HG03280 (cell line): ENCODE measurements at regions not wholly inside any gene's neighbourhood (a gene's known extent, or its start where the extent isn't known, plus 50 kb on each side); places are given as distances from the start of the nearest gene placed in this dataset.
"Not testable (repeated sequence)": the region's sequence is repeated elsewhere in the genome, so short reads cannot be mapped to it uniquely, and the experiment has no call there.

ENCODE experiments used
- ATAC-seq: cut with Tn5 transposase; IDR thresholded peaks from one replicate; pipeline ENCODE4 v1.9.1; 2021; ENCODE audit warnings: mild to moderate bottlenecking, moderate library complexity; ENCODE audit not compliant: unreplicated experiment

DNA sequence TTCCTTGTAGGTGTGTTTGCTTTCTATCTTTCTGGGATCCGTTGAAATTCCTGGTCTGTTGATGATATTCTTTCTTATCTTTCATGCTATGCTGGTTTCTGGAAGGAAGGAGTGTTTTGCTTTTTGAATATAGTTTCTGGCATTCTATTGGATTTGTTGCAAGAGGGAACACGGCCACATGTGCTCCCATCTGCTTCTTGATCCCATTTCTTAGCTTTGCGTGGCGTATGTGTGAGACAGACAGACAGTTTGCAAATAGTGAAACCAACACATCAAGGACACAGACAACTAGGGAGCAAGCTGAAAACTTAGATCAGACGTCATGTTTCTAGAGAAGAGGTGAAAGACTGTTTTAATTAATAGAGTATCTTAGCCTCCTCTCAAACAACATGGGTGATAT is 261.9 kb upstream of the PUDP start:
- no peak for ATAC-seq

DNA sequence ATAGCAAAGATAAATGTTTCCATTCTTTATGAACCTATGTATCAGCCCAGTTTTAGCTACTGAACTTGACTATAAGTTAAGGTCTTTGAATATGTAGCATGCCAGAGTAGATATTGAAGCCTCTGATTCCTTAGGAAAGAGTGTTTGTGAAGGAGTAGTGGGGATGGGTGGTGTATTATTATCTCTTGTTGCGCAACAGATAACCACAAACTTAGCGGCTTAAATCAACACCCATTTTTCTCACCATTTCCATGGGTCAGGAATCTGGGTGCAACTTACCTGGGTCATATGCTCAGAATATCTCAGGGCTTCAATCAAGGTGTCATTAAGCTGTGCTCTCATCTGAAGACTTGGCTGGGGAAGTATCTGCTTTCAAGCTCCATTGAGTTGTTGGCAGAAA is 251.4 kb upstream of the PUDP start:
- ATAC-seq, result no peak

DNA sequence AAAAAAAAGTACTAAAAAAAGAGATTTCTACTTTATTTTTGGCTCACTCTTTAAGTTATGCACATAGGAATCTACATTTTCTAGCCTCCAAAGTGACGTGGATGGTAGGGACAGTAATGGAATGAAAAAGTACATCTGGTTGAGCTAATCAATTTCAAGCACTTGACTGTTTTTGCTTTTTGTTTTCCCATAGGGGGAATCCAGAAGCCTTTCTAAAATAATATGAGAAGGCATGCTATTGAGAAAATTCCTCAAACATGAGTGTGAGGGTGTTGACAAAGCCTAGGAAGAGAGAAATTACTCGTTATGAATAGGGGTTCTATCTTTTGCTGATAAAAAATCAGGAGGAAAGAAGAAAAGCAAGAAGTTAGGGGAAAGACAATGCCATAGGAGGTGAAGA is 242.5 kb upstream of the PUDP start:
- ATAC-seq, result no peak

GRCh38 chrX:7389576-7389975 is 241.6 kb upstream of the PUDP start:
- no peak for ATAC-seq

- ATAC-seq, result no peak
Measured at GRCh38 chrX:7385131-7385530, 237.2 kb upstream of the PUDP start.

DNA sequence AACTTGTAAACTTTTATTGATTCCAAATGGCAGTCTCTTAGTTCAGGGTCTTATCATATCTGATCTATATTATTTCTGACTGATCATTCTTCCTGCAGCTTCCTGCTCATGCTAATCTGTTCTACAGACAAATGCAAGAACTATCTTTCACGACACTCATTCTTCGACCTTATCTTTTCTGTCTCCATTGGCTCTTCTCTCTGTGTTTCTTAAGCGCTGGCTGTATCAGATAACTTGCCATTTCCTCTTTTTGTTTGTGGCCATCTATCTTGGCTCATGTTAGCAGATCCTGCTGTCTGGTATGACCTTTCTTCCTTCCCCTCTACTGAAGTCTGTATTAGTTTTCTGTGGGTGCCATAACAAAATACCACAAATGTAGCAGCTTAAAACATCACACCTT is 230.5 kb upstream of the PUDP start:
- ATAC-seq, result no peak

DNA sequence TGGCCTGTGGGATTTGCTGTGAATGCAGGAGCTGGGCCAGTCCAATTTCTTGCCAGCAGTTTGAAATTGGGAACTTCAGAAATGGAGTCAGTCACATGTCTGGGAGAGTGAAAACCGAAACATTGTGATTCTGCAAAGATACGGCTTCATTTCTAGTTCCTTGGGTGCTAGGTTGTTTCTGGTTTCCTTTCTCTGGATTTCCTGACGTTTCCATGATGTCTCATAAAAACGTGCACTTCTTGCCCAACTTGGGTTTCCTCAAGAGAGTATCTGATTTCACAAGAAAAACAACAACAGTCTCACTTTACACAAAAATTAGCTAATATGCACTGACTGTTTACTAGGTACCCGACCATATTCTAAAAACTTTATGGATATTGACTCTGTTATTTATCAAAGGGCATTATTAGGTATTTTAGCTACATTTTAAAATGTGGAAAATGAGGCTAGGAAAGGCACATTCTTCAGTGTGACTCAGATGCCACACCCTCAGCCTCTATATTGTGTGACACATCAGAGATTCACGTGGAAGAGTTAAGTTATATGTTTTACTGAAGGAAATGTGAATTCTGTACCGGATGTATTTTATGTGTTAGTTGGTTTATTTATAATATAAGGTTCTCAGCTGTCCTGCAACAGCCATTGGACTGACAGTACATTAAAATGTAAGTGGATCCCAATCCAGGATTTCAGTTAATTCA is 225.0 kb upstream of the PUDP start:
- ATAC-seq, result no peak

GRCh38 chrX:7362111-7362510 is 214.2 kb upstream of the PUDP start:
- no peak for ATAC-seq

DNA sequence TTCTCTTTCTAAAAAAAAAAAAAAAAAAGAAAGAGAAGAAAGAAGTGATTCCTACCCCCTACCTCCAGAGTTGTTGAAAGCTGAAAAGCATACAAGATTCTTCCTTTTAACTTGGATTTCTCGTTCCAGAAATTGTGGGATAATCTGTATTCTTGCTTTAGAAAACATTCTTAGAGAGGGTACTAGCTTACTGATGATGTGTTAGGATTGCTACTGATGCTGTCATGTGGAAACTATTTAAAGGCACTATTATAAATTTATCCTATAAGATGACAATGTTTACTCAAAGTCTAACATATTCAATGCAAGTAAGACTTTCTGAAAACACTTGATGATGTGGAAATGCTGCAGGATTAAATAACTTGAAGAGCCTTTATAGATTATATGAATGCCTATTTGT is 204.0 kb upstream of the PUDP start:
- ATAC-seq, result no peak

DNA sequence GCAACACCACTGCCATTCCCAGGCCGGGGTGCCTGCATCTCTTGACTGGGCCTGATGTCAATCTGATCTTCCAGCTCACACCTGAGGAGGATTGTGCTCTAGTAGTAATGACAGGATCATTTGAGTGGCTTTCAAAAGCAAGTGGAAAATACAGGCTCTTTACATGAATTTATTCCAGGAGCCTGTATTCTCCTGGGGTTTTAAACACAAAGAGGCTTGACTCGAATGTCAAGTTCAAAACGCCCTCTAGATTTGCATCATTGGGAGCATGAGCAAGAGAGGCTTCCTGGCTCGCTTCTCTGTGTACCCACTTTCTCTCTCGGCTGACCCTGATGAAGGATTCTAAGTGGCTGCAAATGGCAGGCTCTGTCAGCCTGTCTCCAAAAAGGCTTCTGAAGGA is 199.5 kb upstream of the PUDP start:
- no peak for ATAC-seq

- no peak for ATAC-seq
Measured at GRCh38 chrX:7346021-7346420, 198.1 kb upstream of the PUDP start.

GRCh38 chrX:7343181-7343580 is 195.2 kb upstream of the PUDP start:
- no peak for ATAC-seq

- not testable (repeated sequence) for ATAC-seq
Measured at GRCh38 chrX:7335816-7336362, 187.9 kb upstream of the PUDP start.

- ATAC-seq, result no peak
Measured at GRCh38 chrX:7334253-7334935, 186.4 kb upstream of the PUDP start.

- no peak for ATAC-seq
Measured at GRCh38 chrX:7330971-7331746, 183.2 kb upstream of the PUDP start.

DNA sequence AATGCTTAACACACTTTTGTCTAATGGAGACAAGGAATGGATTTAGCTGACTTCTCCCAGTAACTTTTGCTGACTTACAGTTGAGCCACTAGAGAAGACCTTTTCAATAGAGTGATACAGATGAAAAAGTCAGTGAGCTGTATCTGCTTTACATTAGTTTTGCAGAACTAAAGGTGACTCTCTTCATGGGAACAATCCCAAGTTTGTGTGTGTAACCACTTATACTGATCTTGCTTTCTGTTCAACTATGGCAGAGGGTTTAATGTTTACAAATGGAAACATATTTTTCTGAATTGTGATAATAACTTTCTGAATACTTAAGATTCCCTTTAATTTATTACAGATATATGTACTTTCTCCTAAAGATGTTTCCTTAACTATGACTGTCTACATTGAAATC is 182.6 kb upstream of the PUDP start:
- ATAC-seq, result no peak

GRCh38 chrX:7318661-7319060 is 170.7 kb upstream of the PUDP start:
- no peak for ATAC-seq

- ATAC-seq, result no peak
Measured at GRCh38 chrX:7318241-7318640, 170.3 kb upstream of the PUDP start.

DNA sequence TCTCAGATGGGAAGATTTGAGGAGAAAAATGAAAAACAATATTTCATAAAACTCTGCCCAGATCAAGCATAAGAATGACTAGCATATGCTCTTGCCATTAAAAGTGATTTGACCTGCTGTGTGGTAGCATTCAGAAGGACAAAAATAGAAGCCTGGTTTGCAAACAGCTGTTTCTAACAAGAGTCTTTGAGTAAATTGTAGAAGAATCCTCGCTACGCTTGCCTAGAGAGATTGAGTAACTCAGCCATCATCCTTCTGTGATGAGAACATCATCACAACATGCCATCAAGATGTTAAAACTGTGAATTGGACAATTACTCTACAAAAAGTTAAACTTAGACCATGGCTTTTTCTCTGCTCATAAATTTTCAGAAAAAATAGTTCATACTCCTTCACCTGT is 168.9 kb upstream of the PUDP start:
- no peak for ATAC-seq

GRCh38 chrX:7316280-7316679 is 168.3 kb upstream of the PUDP start:
- no peak for ATAC-seq

- no peak for ATAC-seq
Measured at GRCh38 chrX:7314425-7314824, 166.5 kb upstream of the PUDP start.

DNA sequence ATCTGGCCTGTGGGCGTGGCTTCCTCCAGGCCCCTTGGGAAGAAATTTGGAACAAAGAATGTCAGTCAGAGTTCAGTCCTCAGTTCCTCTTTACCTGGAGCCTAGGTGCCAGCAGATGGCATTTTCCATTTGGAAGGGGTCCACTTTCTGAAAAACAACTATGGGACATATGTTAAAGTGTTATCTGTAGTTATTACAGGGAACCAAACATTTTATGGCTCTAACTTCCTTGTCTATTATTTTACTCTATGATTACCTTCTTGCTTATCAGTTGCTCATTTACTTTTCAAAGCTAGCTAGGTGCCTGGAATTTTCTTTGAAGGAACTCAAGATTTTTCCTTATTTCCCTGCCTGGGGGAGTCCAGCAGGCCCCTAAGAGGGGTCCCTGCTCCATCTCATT is 159.8 kb upstream of the PUDP start:
- ATAC-seq, result no peak
